Coronary artery (tissue), 2 donors: ENCODE measurements at regions not wholly inside any gene's neighbourhood (a gene's known extent, or its start where the extent isn't known, plus 50 kb on each side); places are given as distances from the start of the nearest gene placed in this dataset.
A peak's percentile ranks its signal among the peaks of the same experiment; 100 is the strongest.
"Not testable (repeated sequence)": the region's sequence is repeated elsewhere in the genome, so short reads cannot be mapped to it uniquely, and the experiment has no call there.

Experiments used
- DNase-seq: peaks from one replicate; pipeline ENCODE4 v3.0.0-alpha.2; 2017; ENCODE audit warnings: low spot score
- H3K27ac ChIP-seq, 2 donors: fragments of 200-600 bp; sonication (generic); one replicate each; pipeline ENCODE4 v1.5.1; 2016 to 2019
- H3K4me3 ChIP-seq: fragments of 200-600 bp; sonication (generic); 2 replicates; pipeline ENCODE4 v1.5.1; 2016; ENCODE audit warnings: mild to moderate bottlenecking, moderate library complexity

DNA sequence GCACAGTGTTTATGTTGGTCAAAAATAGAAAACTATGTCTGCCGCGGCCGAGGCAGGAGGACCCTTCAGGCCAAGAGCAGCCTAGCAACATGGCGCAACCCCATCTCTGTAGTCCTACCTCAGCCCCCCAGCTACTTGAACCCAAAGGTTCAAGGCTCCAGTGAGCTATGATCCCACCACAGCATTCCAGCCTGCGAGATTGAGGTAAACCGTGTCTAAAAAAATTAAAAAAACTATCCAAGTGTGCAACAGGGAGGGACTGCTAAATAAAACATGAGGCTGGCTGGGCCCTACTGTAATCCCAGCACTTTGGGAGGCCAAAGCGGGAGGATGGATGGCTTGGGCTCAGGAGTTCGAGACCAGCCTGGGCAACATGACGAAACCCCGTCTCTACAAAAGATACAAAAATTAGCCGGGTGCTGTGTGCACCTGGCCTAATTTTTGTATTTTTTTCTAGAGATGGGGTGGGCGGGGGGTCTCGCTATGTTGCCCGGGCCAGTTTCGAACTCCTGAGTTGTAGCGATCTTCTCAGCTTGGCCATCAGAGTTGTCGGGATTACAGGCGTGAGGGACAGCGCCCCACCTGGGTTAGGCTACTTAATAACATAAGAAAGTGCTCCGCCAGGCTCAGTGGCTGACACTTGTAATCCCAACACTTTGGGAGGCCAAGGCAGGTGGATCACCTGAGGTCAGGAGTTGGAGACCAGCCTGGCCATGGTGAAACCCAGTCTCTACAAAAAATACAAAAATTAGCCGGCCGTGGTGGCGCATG is 309.4 kb downstream of the ZNF37A start:
- not testable (repeated sequence) for DNase-seq
- Histone ChIP-seq H3K4me3 (peak overlapping the region; percentile 59), H3K27ac (peak overlapping the region; percentile 82 to 92)

DNA sequence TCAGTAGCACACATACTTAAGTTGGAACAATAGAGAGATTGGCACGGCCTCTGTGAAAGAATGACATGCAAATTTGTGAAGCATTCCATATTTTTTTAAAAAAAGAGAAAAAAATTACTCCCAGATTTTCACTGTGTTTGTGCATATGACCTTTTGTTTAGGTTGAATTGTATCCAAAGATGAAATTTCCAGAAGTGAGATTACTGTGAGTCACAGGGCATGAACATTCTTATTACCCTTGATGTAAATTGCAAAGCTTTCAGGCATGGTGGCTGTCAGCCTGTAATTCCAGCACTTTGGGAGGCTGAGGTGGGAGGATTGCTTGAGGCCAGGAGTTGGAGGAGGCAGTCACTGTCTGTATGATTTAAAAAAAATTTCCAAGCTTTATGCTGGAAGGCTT is 329.5 kb downstream of the ZNF37A start:
- not testable (repeated sequence) for H3K4me3 ChIP-seq, H3K27ac ChIP-seq, DNase-seq

DNA sequence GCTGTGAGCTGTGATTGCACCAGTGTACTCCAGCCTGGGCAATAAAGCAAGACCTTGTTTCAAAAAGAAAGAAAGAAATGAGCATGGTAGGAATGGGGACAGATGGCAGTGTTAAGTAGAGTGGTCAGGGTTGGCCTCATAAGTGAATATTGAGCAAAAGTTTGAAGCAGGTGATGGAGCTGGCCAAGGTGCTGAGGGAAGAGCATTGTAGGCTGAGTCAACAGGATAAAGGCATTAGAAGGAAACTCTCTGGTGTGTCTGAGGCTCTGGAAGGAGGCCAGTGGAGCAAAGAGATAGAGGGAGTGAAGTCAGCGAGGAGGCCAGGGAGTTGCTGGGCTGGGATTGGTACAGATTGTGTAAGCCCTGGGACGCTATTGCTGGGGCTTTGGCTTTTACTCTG is 336.1 kb downstream of the ZNF37A start:
- not testable (repeated sequence) for H3K27ac ChIP-seq, H3K4me3 ChIP-seq, DNase-seq

DNA sequence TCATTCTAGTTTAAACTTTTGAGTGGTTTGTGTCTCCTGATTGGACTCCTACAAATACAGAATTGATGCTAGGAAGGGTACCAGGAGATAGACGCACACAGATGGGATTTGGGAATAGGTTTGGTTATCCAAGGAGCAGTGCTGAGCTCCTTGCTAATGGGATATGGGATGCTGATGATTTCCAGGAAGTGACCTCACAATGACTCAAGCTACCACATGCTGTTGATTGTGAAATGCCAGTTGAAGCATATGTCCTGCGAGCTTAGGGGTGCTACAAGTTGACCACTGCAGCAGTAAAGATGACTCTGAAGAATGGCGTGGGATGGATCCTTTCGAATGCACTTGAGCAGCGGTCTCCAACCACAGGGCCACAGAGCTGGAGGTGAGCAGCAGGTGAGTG is 343.2 kb downstream of the ZNF37A start:
- DNase-seq: not testable (repeated sequence)

DNA sequence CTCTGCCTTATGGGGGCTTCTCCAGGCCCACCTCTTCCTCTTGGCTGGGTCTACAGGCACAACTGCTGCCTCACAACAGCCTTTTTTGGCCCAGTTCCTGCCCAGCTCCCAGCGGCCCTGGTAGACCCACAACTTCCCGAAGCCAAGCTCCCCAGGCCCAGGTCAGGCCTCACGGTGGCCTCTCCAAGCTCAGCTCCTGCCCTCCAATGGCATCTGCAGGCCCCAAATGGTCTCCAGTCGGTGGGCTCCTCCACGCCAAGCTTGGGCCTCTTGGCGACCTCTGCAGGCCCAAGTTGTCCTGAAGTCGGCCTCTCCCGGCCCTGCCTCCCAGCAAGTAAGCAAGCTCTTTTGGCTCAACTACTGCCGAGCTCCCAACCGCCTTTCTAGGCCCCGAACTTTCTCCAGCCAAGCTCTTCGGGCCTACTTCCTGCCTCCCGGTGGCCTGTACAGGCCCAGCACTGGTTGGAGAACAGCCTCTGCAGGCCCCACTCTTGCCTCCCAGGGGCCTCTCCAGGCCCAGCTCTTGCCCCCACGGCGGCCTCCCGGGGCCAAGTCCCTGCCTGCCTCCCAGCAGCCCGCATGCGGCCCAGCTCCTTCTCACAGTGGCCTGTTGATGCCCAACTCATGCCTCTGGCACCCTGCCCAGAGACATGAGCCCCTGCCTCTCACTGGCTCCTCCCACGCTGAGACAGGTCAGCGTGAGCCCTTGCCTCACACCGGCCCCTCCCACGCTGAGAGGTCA is 354.6 kb downstream of the ZNF37A start:
- not testable (repeated sequence) for DNase-seq, H3K27ac ChIP-seq, H3K4me3 ChIP-seq

More for the DNA sequence above, 343.2 kb downstream of the ZNF37A start:
- not testable (repeated sequence) for H3K4me3 ChIP-seq, H3K27ac ChIP-seq

DNA sequence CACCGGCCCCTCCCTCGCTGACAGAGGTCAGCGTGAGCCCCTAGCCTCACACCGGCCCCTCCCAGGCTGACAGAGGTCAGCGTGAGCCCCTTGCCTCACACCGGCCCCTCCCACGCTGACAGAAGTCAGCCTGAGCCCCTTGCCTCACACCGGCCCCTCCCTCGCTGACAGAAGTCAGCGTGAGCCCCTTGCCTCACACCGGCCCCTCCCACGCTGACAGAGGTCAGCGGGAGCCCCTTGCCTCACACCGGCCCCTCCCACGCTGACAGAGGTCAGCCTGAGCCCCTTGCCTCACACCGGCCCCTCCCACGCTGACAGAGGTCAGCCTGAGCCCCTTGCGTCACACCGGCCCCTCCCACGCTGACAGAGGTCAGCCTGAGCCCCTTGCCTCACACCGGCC is 355.5 kb downstream of the ZNF37A start:
- not testable (repeated sequence) for H3K27ac ChIP-seq, H3K4me3 ChIP-seq, DNase-seq

DNA sequence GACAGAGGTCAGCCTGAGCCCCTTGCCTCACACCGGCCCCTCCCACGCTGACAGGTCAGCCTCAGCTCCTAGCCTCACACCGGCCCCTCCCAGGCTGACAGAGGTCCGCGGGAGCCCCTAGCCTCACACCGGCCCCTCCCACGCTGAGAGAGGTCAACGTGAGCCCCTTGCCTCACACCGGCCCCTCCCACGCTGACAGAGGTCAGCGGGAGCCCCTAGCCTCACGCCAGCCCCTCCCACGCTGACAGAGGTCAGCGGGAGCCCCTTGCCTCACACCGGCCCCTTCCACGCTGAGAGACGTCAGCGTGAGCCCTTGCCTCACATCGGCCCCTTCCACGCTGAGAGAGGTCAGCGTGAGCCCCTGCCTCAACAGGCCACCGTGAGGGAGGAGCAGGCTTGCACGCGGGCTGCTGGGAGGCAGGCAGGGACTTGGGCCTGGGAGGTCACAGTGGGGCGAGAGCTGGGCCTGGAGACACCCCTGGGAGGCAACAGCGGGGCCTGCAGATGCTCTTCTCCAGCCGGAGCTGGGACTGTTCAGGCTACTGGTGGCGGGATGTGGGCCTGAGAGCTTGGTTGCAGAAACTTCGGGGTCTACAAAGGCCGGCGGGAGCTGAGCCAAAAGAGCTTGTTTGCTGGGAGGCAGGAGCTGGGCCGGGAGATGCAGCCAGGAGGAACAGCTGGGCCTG is 356.4 kb downstream of the ZNF37A start:
- DNase-seq, H3K27ac ChIP-seq, H3K4me3 ChIP-seq: not testable (repeated sequence)

DNA sequence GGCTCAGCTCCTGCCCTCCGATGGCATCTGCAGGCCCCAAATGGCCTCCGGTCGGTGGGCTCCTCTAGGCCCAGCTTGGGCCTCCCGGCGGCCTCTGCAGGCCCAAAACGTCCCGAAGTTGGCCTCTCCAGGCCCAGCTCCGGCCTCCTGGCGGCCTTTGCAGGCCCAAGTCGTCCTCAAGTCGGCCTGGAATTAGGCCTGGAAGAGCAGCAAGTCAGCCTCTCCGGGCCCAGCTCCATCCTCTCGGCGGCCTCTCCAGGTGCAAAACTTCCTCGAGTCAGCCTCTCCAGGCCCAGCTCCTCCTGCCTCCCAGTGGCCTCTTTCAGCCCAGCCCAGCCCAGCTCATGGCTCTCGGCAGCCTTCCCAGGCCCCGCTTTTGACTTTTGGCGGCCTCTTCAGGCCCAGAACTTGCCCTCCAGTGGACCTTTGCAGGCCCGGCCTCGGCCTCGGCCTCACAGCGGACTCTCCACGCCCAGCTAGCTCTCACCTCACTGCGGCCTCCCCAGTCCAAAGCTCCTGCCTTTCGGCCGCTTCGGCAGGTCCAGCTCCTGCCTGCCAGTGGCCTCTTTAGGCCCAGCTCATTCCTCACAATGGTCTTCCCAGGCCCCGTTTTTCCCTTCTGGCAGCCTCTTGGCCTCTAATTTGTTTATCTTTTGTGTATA is 357.3 kb downstream of the ZNF37A start:
- DNase-seq, H3K27ac ChIP-seq, H3K4me3 ChIP-seq: not testable (repeated sequence)
